SK-N-SH (cell line): ENCODE measurements at regions not wholly inside any gene's neighbourhood (a gene's known extent, or its start where the extent isn't known, plus 50 kb on each side); places are given as distances from the start of the nearest gene placed in this dataset.

ENCODE experiments used
- CTCF ChIA-PET: fragments of 300-600, 350-600 bp; formaldehyde crosslinking; extraction: SDS; loops from one replicate; lab custom pipeline; 2021; lab: Yijun Ruan, JAX
- POLR2A ChIA-PET: fragments of 350-600 bp; sonication (Branson Sonifier 250); formaldehyde crosslinking; extraction: SDS; loops from one replicate; lab custom pipeline; 2020; ENCODE audit warnings: antibody characterized with exemption, inconsistent platforms; lab: Yijun Ruan, JAX
- DNase-seq: peaks from one replicate; pipeline ENCODE4 v3.0.0; 2012
- H2AFZ ChIP-seq: fragments of 200-600 bp; sonication (generic); 2 replicates; pipeline ENCODE4 v1.8.1; 2016; ENCODE audit warnings: antibody characterized with exemption, mild to moderate bottlenecking, low read depth
- H3F3A ChIP-seq: fragments of 200-600 bp; sonication (generic); replicated peaks from 2 replicates; pipeline ENCODE3; 2016; ENCODE audit warnings: antibody characterized with exemption, mild to moderate bottlenecking; ENCODE audit not compliant: insufficient read depth
- H3K27ac ChIP-seq, 2 experiments: fragments of 200-500 bp in 1 of 2; fragments of 200-600 bp in 1 of 2; sonication (Bioruptor generic) in 1 of 2; sonication (generic), shearing (Covaris generic) in 1 of 2; 2 replicates each; pipeline versions ENCODE4 v1.5.1 to v1.6.1; 2014 to 2016; ENCODE audit warnings: low read depth in 2 of 2, inconsistent platforms in 1 of 2, low read length in 1 of 2, mild to moderate bottlenecking in 1 of 2, mixed read lengths in 1 of 2
- H3K27me3 ChIP-seq: fragments of 200-600 bp; sonication (generic), shearing (Covaris generic); 2 replicates; pipeline ENCODE4 v1.6.1; 2016; ENCODE audit warnings: mixed run types; ENCODE audit not compliant: insufficient read depth
- H3K36me3 ChIP-seq, 2 experiments: fragments of 200-500 bp in 1 of 2; fragments of 200-600 bp in 1 of 2; sonication (Bioruptor generic) in 1 of 2; sonication (generic) in 1 of 2; replicated peaks in 1 of 2; 2 replicates each; pipeline versions ENCODE3 to v1.5.1; 2014 to 2016; ENCODE audit warnings: low read length in 1 of 2, mild to moderate bottlenecking in 1 of 2; ENCODE audit not compliant: insufficient read depth in 2 of 2, control insufficient read depth in 1 of 2
- H3K4me1 ChIP-seq, 2 experiments: fragments of 200-500 bp in 1 of 2; fragments of 200-600 bp in 1 of 2; sonication (Bioruptor generic) in 1 of 2; sonication (generic), shearing (Covaris generic) in 1 of 2; 2 replicates each; pipeline versions ENCODE4 v1.5.1 to v1.6.1; 2014 to 2016; ENCODE audit warnings: low read depth in 1 of 2, low read length in 1 of 2, mixed run types in 1 of 2; ENCODE audit not compliant: insufficient read depth in 2 of 2, control insufficient read depth in 1 of 2
- H3K4me2 ChIP-seq: fragments of 200-600 bp; sonication (generic), shearing (Covaris generic); 2 replicates; pipeline ENCODE4 v1.6.1; 2017; ENCODE audit warnings: mixed run types
- H3K4me3 ChIP-seq, 2 experiments: fragments of 200-500 bp in 1 of 2; fragments of 200-600 bp in 1 of 2; sonication (Bioruptor generic) in 1 of 2; sonication (generic), shearing (Covaris generic) in 1 of 2; 2 replicates each; pipeline versions ENCODE4 v1.5.1 to v1.8.1; 2014 to 2016; ENCODE audit warnings: low read depth in 2 of 2, inconsistent platforms in 1 of 2, low read length in 1 of 2, mild to moderate bottlenecking in 1 of 2, mixed read lengths in 1 of 2, moderate library complexity in 1 of 2
- H3K79me2 ChIP-seq: fragments of 200-600 bp; sonication (generic); 2 replicates; pipeline ENCODE4 v1.8.1; 2017; ENCODE audit warnings: mild to moderate bottlenecking; ENCODE audit not compliant: insufficient read depth
- H3K9ac ChIP-seq: fragments of 200-600 bp; sonication (generic); 2 replicates; pipeline ENCODE4 v1.6.1; 2017; ENCODE audit warnings: mixed run types
- H3K9me2 ChIP-seq: fragments of 200-600 bp; sonication (generic); 2 replicates; pipeline ENCODE4 v1.6.1; 2017; ENCODE audit warnings: mixed run types
- H3K9me3 ChIP-seq: fragments of 200-600 bp; sonication (generic); 2 replicates; pipeline ENCODE4 v1.6.1; 2017; ENCODE audit warnings: mixed run types, mild to moderate bottlenecking, moderate library complexity
- H4K20me1 ChIP-seq: fragments of 200-600 bp; sonication (generic); 2 replicates; pipeline ENCODE4 v1.6.1; 2017; ENCODE audit warnings: mild to moderate bottlenecking, mixed run types; ENCODE audit not compliant: insufficient read depth
- FOXJ3 ChIP-seq: sonication (generic); formaldehyde crosslinking; IDR thresholded peaks from 2 replicates; pipeline ENCODE4 v1.5.1; 2020; ENCODE audit warnings: mild to moderate bottlenecking, missing genetic modification reagents
- GATA2 ChIP-seq: sonication (generic); formaldehyde crosslinking; IDR thresholded peaks from 2 replicates; pipeline ENCODE4 v1.5.0; 2020; ENCODE audit warnings: mild to moderate bottlenecking, missing genetic modification reagents
- IRF3 ChIP-seq: fragments of 150-350 bp; IDR thresholded peaks from 2 replicates; pipeline ENCODE4 v1.6.1; 2016; ENCODE audit warnings: mild to moderate bottlenecking, low read depth, low read length
- JUND ChIP-seq: IDR thresholded peaks from 2 replicates; pipeline ENCODE4 v1.4.0; 2012
- PBX3 ChIP-seq: IDR thresholded peaks from 2 replicates; pipeline ENCODE4; 2012
- RCOR1 ChIP-seq: fragments of 150-350 bp; IDR thresholded peaks from 2 replicates; pipeline ENCODE4 v1.6.1; 2017; ENCODE audit warnings: antibody characterized with exemption, low read length
- REST ChIP-seq: IDR thresholded peaks from 2 replicates; pipeline ENCODE4 v1.6.1; 2012; ENCODE audit warnings: mild to moderate bottlenecking, low read depth, low read length, moderate library complexity
- RXRA ChIP-seq: IDR thresholded peaks from 2 replicates; pipeline ENCODE4 v1.4.0; 2012; ENCODE audit warnings: low read depth, mild to moderate bottlenecking, borderline replicate concordance
- SMC3 ChIP-seq: IDR thresholded peaks from 2 replicates; pipeline ENCODE4 v1.6.1; 2012; ENCODE audit warnings: low read depth, low read length, improper control_type of control experiment
- TAF1 ChIP-seq: IDR thresholded peaks from 2 replicates; pipeline ENCODE4 v1.6.1; 2012; ENCODE audit warnings: low read depth, mild to moderate bottlenecking, low read length, moderate library complexity, borderline replicate concordance
- YY1 ChIP-seq: IDR thresholded peaks from 2 replicates; pipeline ENCODE4 v1.4.0; 2012; ENCODE audit warnings: low read depth, mild to moderate bottlenecking
- WGBS: methylation state at CpG from one replicate; pipeline ENCODE4 v1.1.6; 2017; ENCODE audit warnings: low lambda C conversion rate; 5-methylcytosine and 5-hydroxymethylcytosine counted together
- TF ChIP-seq, protein P1 (sequence below): fragments of 200-600 bp; sonication (generic); IDR thresholded peaks from 2 replicates; pipeline ENCODE4 v1.6.1; 2017; ENCODE audit warnings: antibody characterized with exemption, mild to moderate bottlenecking, moderate library complexity

- no peak for TF ChIP-seq IRF3
- no peak for TF ChIP-seq YY1
These were observed 514.1 kb upstream of the CFAP20DC start (continued) for GRCh38 chr3:59563966-59564365.

GRCh38 chr3:59563072-59563605, 513.3 kb upstream of the CFAP20DC start:
- Histone ChIP-seq H3K9ac (no peak overlapping the region), H2AFZ (no peak overlapping the region; the same call in 1 of the 2 replicates)
- CTCF ChIA-PET = interaction anchor here (1.3 kb wide), 1 partner anchor 295 kb away, joined by 3 read pairs; no protein-coding TSS in a partner anchor
- TF ChIP-seq PBX3 = peak; percentile 25; the same call in 1 of the 2 replicates
- TF ChIP-seq GATA2 (CRISPR knock-in tag) = no peak
- TF ChIP-seq, all 33 proteins: peak for 1
- WGBS = 69% methylated on average over 4 of the region's 4 CpGs
- Histone ChIP-seq H3K4me1 (peaks cover 0 to 19% of the 10 kb centered on the region in 2 experiments; a peak in 1 of 4 replicates), H3K4me3 (no peak overlapping the region), H3K4me2 (no peak overlapping the region), H3K9me2 (no peaks in the 10 kb centered on the region), H3K27me3 (no peaks in the 10 kb centered on the region), H3K9me3 (no peaks in the 10 kb centered on the region), H3K36me3 (no peaks in the 10 kb centered on the region), H3K27ac (peak overlapping the region in 1 of 2 experiments; percentile 32; a peak in 2 of 4 replicates), H4K20me1 (no peaks in the 10 kb centered on the region), H3F3A (peaks cover 17% of the 10 kb centered on the region), H3K79me2 (no peaks in the 10 kb centered on the region)
- POLR2A ChIA-PET = no interaction called here
- DNase-seq = no peak

DNA sequence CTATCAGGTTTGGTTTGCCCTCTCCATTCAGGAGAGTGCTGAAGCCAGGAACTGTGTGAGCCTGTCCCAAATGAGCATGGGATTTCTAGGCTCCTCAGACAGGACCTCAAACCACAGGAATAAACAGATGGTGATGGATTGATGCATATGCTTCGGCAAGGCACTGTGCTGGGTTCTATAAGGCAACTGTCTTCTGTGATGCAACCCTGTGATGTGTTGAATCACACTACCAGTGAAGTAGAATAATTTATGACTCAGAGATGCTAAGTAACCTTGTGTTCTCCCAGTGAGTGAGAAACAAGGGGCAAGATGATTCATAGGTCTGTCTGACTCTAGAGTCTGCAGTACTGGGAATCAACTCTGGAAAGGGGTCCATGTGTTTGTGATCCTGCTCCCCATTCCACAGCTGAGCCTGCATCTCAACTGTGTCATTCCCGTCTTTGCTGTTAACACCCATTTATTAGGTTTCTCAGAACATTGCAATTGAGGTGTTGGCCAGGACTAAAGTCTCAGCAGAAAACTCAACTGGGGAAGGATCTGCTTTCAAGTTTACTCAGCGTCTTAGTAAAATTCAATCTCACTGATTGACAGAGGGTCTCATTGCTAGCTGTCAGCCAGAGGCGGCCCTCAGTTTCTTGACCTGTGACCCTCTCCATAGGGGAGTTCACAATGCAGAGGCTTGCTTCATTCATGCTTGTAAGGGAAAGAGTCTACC, 510.1 kb upstream of the CFAP20DC start:
- Histone ChIP-seq H3F3A (peaks cover 17% of the 10 kb centered on the region), H3K27ac (peak overlapping the region in 1 of 2 experiments; percentile 81; a peak in 2 of 4 replicates), H3K4me3 (no peak overlapping the region), H3K4me1 (peaks cover 0 to 19% of the 10 kb centered on the region in 2 experiments; a peak in 1 of 4 replicates), H2AFZ (no peak overlapping the region), H3K9me3 (no peaks in the 10 kb centered on the region), H3K79me2 (no peaks in the 10 kb centered on the region), H3K27me3 (no peaks in the 10 kb centered on the region), H4K20me1 (no peaks in the 10 kb centered on the region), H3K9me2 (no peaks in the 10 kb centered on the region), H3K36me3 (no peaks in the 10 kb centered on the region), H3K9ac (peak overlapping the region; percentile 18; the same call in 1 of the 2 replicates), H3K4me2 (peak overlapping the region; percentile 51; the same call in 1 of the 2 replicates)
- ChIA-PET CTCF (interaction anchor here (1.4 kb wide), 1 partner anchor 16 kb away, joined by 7 read pairs; no protein-coding TSS in a partner anchor), POLR2A (no interaction called here)
- no peak for DNase-seq
- 54% methylated on average over 4 of the region's 4 CpGs for WGBS
- TF ChIP-seq FOXJ3 (no peak), TAF1 (no peak), JUND (peak; percentile 54), RCOR1 (no peak), REST (peak; percentile 73), PBX3 (peak; percentile 78), SMC3 (no peak), RXRA (peak; percentile 12; the same call in 1 of the 2 replicates), GATA2 (CRISPR knock-in tag) (no peak)
- TF ChIP-seq, protein P1, sequence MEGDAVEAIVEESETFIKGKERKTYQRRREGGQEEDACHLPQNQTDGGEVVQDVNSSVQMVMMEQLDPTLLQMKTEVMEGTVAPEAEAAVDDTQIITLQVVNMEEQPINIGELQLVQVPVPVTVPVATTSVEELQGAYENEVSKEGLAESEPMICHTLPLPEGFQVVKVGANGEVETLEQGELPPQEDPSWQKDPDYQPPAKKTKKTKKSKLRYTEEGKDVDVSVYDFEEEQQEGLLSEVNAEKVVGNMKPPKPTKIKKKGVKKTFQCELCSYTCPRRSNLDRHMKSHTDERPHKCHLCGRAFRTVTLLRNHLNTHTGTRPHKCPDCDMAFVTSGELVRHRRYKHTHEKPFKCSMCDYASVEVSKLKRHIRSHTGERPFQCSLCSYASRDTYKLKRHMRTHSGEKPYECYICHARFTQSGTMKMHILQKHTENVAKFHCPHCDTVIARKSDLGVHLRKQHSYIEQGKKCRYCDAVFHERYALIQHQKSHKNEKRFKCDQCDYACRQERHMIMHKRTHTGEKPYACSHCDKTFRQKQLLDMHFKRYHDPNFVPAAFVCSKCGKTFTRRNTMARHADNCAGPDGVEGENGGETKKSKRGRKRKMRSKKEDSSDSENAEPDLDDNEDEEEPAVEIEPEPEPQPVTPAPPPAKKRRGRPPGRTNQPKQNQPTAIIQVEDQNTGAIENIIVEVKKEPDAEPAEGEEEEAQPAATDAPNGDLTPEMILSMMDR = no peak
